SU-DHL-6 (cell line): ENCODE measurements at regions not wholly inside any gene's neighbourhood (a gene's known extent, or its start where the extent isn't known, plus 50 kb on each side); places are given as distances from the start of the nearest gene placed in this dataset.

ENCODE experiments used
- H2AFZ ChIP-seq: fragments of 200-600 bp; sonication (generic); 2 replicates; pipeline ENCODE4 v1.6.1; 2014; ENCODE audit warnings: low read depth, mild to moderate bottlenecking, moderate library complexity, mixed read lengths, antibody characterized with exemption, low read length; ENCODE audit not compliant: severe bottlenecking
- H3F3A ChIP-seq: fragments of 200-600 bp; shearing (Covaris generic); 2 replicates; pipeline ENCODE4 v1.6.0; 2016; ENCODE audit warnings: antibody characterized with exemption, mild to moderate bottlenecking; ENCODE audit not compliant: insufficient read depth
- H3K27ac ChIP-seq: fragments of 200-600 bp; sonication (generic); 2 replicates; pipeline ENCODE4 v1.5.1; 2016; ENCODE audit warnings: low read depth, mild to moderate bottlenecking, low read length, moderate library complexity, mixed read lengths
- H3K27me3 ChIP-seq: fragments of 200-600 bp; sonication (generic), shearing (Covaris generic); 2 replicates; pipeline ENCODE4 v1.6.0; 2014; ENCODE audit warnings: mild to moderate bottlenecking, low read length
- H3K36me3 ChIP-seq: fragments of 200-600 bp; sonication (generic); 2 replicates; pipeline ENCODE4 v1.6.1; 2014; ENCODE audit warnings: mild to moderate bottlenecking, low read length, mixed read lengths
- H3K4me2 ChIP-seq: fragments of 300-600, 200-600 bp; shearing (Covaris generic), sonication (generic); 2 replicates; pipeline ENCODE4 v1.6.0; 2014; ENCODE audit warnings: low read length, low read depth, mild to moderate bottlenecking; ENCODE audit not compliant: poor library complexity, severe bottlenecking
- H3K4me3 ChIP-seq: fragments of 200-600 bp; sonication (generic); 2 replicates; pipeline ENCODE4 v1.5.1; 2014; ENCODE audit warnings: antibody characterized with exemption, low read length, mild to moderate bottlenecking, mixed read lengths; ENCODE audit not compliant: insufficient read depth, poor library complexity, severe bottlenecking
- H3K79me2 ChIP-seq: fragments of 200-600 bp; sonication (generic); 2 replicates; pipeline ENCODE4 v1.6.1; 2014; ENCODE audit warnings: mild to moderate bottlenecking, low read length, moderate library complexity; ENCODE audit not compliant: insufficient read depth
- H3K9ac ChIP-seq: fragments of 200-600 bp; sonication (generic); 2 replicates; pipeline ENCODE4 v1.7.0; 2014; ENCODE audit warnings: mild to moderate bottlenecking, low read length
- H3K9me2 ChIP-seq: fragments of 200-600 bp; sonication (generic); replicated peaks from 2 replicates; pipeline ENCODE4 v1.6.1; 2014; ENCODE audit warnings: low read length; ENCODE audit not compliant: insufficient read depth
- H3K9me3 ChIP-seq: fragments of 200-600 bp; sonication (generic); 2 replicates; pipeline ENCODE4 v1.6.1; 2014; ENCODE audit warnings: low read length, mixed read lengths; ENCODE audit not compliant: insufficient read depth
- H4K20me1 ChIP-seq: fragments of 200-600 bp; sonication (generic); 2 replicates; pipeline ENCODE4 v1.6.1; 2014; ENCODE audit warnings: low read depth, mild to moderate bottlenecking, antibody characterized with exemption, low read length, moderate library complexity, mixed read lengths
- CTCF ChIP-seq: fragments of 200-600 bp; sonication (generic); IDR thresholded peaks from one replicate; pipeline ENCODE4 v1.5.1; 2017; ENCODE audit warnings: antibody characterized with exemption, mild to moderate bottlenecking, low read length, moderate library complexity; ENCODE audit not compliant: insufficient read depth, poor library complexity, severe bottlenecking
- EZH2phosphoT487 ChIP-seq: fragments of 200-600 bp; sonication (generic), shearing (Covaris generic); conservative IDR thresholded peaks from 2 replicates; pipeline ENCODE4 v1.6.1; 2018; ENCODE audit warnings: mild to moderate bottlenecking, antibody characterized with exemption, low read length, moderate library complexity, mixed read lengths

DNA sequence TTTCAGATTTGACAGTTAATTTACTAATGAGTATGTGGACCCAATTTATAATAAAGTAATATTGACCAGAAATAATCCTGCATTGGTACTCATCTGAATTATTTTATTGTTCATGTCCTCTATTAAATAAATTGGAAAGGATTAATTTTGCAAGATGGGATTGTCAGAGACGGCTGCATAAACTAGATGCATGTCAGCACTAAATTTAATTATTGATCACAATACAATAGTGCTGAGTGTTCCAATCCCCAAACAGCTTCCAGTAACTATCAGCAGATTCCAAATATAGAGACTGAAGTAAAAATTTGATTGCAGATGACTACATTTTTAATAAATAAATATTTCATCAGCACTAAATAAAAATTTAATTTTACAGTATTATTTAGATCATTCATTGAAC lies 387.2 kb downstream of the GRB14 start:
- H3K4me2 ChIP-seq = no peak overlapping the region
- no peak overlapping the region for H2AFZ ChIP-seq
- H3K27me3 ChIP-seq = no peaks in the 10 kb centered on the region
- no peaks in the 10 kb centered on the region for H3K9me2 ChIP-seq
- H3K9me3 ChIP-seq = no peaks in the 10 kb centered on the region
- TF ChIP-seq CTCF = no peak
- TF ChIP-seq EZH2phosphoT487 = no peak
- H3K9ac ChIP-seq = no peak overlapping the region
- no peak overlapping the region for H3K4me3 ChIP-seq
- no peaks in the 10 kb centered on the region for H4K20me1 ChIP-seq
- no peaks in the 10 kb centered on the region for H3K36me3 ChIP-seq
- no peaks in the 10 kb centered on the region for H3F3A ChIP-seq
- no peaks in the 10 kb centered on the region for H3K79me2 ChIP-seq
- H3K27ac ChIP-seq = no peak overlapping the region

DNA sequence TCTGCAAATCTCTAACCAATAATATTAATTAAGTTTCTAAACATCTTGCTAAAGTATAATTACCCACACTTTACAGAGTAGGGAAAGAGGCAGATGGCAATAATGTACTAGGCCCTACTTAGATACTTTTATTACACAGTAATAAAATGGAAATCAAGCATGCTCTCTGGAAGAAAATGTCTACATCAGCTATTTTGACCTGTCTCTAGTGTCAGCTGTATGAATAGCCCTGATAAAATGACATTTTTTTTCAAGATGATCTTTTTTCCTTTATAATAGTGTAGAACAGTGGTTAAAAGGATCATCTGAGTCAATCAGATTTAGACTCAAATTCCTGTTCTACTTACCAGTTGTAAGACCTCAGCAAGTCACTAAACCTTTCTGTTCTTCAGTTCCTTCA lies 397.3 kb downstream of the GRB14 start:
- H3K9me3 ChIP-seq = no peaks in the 10 kb centered on the region
- no peaks in the 10 kb centered on the region for H3K9me2 ChIP-seq
- no peaks in the 10 kb centered on the region for H4K20me1 ChIP-seq
- H3K36me3 ChIP-seq = no peaks in the 10 kb centered on the region
- H3K27me3 ChIP-seq = no peaks in the 10 kb centered on the region
- TF ChIP-seq CTCF (no peak), EZH2phosphoT487 (no peak)
- H3K4me3 ChIP-seq = no peak overlapping the region
- H3K9ac ChIP-seq = no peak overlapping the region
- no peak overlapping the region for H3K4me2 ChIP-seq
- H3K27ac ChIP-seq = no peak overlapping the region
- no peak overlapping the region for H2AFZ ChIP-seq
- no peaks in the 10 kb centered on the region for H3K79me2 ChIP-seq
- no peaks in the 10 kb centered on the region for H3F3A ChIP-seq

DNA sequence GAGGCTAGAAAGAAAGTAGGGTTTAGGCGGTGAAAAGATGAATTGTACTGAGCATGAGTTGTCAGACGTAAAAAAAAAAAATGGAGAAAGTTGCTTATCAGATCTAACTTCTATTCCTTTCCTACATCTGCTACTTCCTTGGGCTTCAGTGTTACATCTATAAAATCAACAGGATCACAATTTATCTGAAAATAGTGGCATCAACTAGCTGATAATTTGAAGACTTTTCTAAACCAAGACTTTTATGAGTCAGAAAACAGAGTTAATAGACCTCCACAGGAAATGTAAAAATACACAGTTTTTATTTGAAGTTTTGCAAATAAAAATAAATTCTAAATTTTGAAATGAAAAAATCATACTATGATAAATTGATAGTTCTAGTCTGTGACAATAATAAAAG lies 399.8 kb downstream of the GRB14 start:
- no peak overlapping the region for H3K27ac ChIP-seq
- H4K20me1 ChIP-seq = no peaks in the 10 kb centered on the region
- no peaks in the 10 kb centered on the region for H3K36me3 ChIP-seq
- H3K27me3 ChIP-seq = no peaks in the 10 kb centered on the region
- no peak overlapping the region for H3K9ac ChIP-seq
- H3K9me2 ChIP-seq = no peaks in the 10 kb centered on the region; the same call in 1 of the 2 replicates
- TF ChIP-seq CTCF (no peak), EZH2phosphoT487 (no peak)
- H3K4me3 ChIP-seq = no peak overlapping the region
- no peaks in the 10 kb centered on the region for H3K9me3 ChIP-seq
- no peak overlapping the region for H2AFZ ChIP-seq
- no peaks in the 10 kb centered on the region for H3F3A ChIP-seq
- H3K4me2 ChIP-seq = no peak overlapping the region
- H3K79me2 ChIP-seq = no peaks in the 10 kb centered on the region
